ENCODE measurements at regions not wholly inside any gene's neighbourhood (a gene's known extent, or its start where the extent isn't known, plus 50 kb on each side); places are given as distances from the start of the nearest gene placed in this dataset.

DNA sequence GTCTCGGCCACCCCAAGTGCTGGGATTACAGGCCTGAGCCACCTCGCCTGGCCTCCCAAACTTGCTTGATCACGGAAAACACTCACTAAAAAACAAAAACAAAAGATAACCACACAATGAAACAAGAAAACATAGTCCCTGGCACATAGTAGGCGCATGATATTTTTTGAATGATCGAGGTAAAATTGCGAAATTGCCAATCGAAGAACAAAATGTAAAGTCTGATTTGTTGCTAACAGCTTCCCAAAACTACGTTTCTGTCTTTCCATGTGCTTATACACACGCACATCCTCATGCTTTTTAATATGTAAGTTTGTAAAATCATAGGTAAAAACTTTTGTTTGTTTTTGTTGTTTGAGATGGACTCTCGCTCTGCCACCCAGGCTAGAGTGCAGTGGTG, 168.5 kb upstream of the SALL4 start:
- no peak for TF ChIP-seq TAF1 (IDR thresholded peaks at IDR 0.05; ENCODE audit: low read depth)
- no peak for TF ChIP-seq EGR1 (IDR thresholded peaks at IDR 0.05)
- TF ChIP-seq, protein P1, sequence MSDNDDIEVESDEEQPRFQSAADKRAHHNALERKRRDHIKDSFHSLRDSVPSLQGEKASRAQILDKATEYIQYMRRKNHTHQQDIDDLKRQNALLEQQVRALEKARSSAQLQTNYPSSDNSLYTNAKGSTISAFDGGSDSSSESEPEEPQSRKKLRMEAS (IDR thresholded peaks at IDR 0.05) = no peak
- no peak for TF ChIP-seq TCF12 (IDR thresholded peaks at IDR 0.05; ENCODE audit: low read depth)
- TF ChIP-seq FOXM1 (IDR thresholded peaks at IDR 0.05; ENCODE audit: borderline replicate concordance, low read depth) = no peak
- no peak for TF ChIP-seq YY1 (IDR thresholded peaks at IDR 0.05; ENCODE audit: low read depth)
- TF ChIP-seq, protein P2, sequence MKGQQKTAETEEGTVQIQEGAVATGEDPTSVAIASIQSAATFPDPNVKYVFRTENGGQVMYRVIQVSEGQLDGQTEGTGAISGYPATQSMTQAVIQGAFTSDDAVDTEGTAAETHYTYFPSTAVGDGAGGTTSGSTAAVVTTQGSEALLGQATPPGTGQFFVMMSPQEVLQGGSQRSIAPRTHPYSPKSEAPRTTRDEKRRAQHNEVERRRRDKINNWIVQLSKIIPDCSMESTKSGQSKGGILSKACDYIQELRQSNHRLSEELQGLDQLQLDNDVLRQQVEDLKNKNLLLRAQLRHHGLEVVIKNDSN (IDR thresholded peaks at IDR 0.05) = no peak
- TF ChIP-seq RAD21 (IDR thresholded peaks at IDR 0.05; ENCODE audit: low read depth) = no peak
- TF ChIP-seq EP300 (IDR thresholded peaks at IDR 0.05; ENCODE audit: borderline replicate concordance) = no peak
- no peak for TF ChIP-seq TEAD4 (IDR thresholded peaks at IDR 0.05)
- no peak for TF ChIP-seq ZBTB7A (IDR thresholded peaks at IDR 0.05; ENCODE audit: low read depth)
- TF ChIP-seq, protein P3, sequence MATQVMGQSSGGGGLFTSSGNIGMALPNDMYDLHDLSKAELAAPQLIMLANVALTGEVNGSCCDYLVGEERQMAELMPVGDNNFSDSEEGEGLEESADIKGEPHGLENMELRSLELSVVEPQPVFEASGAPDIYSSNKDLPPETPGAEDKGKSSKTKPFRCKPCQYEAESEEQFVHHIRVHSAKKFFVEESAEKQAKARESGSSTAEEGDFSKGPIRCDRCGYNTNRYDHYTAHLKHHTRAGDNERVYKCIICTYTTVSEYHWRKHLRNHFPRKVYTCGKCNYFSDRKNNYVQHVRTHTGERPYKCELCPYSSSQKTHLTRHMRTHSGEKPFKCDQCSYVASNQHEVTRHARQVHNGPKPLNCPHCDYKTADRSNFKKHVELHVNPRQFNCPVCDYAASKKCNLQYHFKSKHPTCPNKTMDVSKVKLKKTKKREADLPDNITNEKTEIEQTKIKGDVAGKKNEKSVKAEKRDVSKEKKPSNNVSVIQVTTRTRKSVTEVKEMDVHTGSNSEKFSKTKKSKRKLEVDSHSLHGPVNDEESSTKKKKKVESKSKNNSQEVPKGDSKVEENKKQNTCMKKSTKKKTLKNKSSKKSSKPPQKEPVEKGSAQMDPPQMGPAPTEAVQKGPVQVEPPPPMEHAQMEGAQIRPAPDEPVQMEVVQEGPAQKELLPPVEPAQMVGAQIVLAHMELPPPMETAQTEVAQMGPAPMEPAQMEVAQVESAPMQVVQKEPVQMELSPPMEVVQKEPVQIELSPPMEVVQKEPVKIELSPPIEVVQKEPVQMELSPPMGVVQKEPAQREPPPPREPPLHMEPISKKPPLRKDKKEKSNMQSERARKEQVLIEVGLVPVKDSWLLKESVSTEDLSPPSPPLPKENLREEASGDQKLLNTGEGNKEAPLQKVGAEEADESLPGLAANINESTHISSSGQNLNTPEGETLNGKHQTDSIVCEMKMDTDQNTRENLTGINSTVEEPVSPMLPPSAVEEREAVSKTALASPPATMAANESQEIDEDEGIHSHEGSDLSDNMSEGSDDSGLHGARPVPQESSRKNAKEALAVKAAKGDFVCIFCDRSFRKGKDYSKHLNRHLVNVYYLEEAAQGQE (IDR thresholded peaks at IDR 0.05; ENCODE audit: low read depth) = no peak
- no peak for TF ChIP-seq CREB1 (IDR thresholded peaks at IDR 0.05; ENCODE audit: low read depth)
- TF ChIP-seq NFIC (IDR thresholded peaks at IDR 0.05) = no peak
- TF ChIP-seq CEBPB (IDR thresholded peaks at IDR 0.05) = no peak

DNA sequence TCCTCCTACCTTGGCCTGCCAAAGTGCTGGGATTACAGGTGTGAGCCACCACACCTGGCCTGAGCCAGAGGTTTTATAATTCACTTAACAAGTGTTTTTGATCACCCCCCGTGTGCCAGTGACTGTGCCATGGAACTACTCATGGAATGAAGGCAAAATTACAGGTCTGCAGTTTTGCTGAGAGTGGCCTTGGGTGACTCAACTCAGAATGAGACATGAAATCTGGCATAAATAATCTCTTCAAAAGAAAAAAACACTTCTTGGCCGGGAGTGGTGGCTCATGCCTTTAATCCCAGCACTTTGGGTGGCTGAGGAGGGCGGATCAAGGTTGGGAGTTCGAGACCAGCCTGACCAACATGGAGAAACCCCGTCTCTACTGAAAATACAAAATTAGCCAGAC, 166.9 kb upstream of the SALL4 start:
- TF ChIP-seq FOXM1 (IDR thresholded peaks at IDR 0.05; ENCODE audit: borderline replicate concordance, low read depth) = no peak
- no peak for TF ChIP-seq YY1 (IDR thresholded peaks at IDR 0.05; ENCODE audit: low read depth)
- no peak for TF ChIP-seq TCF12 (IDR thresholded peaks at IDR 0.05; ENCODE audit: low read depth)
- TF ChIP-seq, protein P1 (IDR thresholded peaks at IDR 0.05) = no peak
- TF ChIP-seq ZBTB7A (IDR thresholded peaks at IDR 0.05; ENCODE audit: low read depth) = no peak
- no peak for TF ChIP-seq EP300 (IDR thresholded peaks at IDR 0.05; ENCODE audit: borderline replicate concordance)
- TF ChIP-seq TEAD4 (IDR thresholded peaks at IDR 0.05) = no peak
- TF ChIP-seq, protein P2 (IDR thresholded peaks at IDR 0.05) = no peak
- TF ChIP-seq RAD21 (IDR thresholded peaks at IDR 0.05; ENCODE audit: low read depth) = no peak
- no peak for TF ChIP-seq EGR1 (IDR thresholded peaks at IDR 0.05)
- no peak for TF ChIP-seq NFIC (IDR thresholded peaks at IDR 0.05)
- TF ChIP-seq CREB1 (IDR thresholded peaks at IDR 0.05; ENCODE audit: low read depth) = no peak
- TF ChIP-seq, protein P3 (IDR thresholded peaks at IDR 0.05; ENCODE audit: low read depth) = no peak
- no peak for TF ChIP-seq CEBPB (IDR thresholded peaks at IDR 0.05)
- no peak for TF ChIP-seq TAF1 (IDR thresholded peaks at IDR 0.05; ENCODE audit: low read depth)

DNA sequence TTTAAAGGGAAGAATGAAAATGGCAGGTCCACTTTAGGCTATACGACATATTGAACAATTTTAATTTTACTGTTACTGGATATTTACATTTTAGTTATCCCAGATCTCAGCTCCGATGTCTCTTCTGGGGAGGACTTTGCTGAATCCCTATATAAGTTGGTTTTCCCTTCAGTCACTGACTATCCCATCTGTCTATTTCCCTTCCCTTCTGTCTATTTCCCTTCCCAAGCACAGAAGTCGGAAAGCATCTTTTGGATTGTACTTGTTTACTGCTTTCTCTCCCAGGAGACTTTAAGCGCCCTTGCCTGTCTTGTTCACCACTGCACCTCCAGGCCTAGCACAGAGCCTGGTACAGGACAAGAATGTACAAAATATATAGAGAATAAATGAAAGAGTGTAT, 165.8 kb upstream of the SALL4 start:
- TF ChIP-seq FOXM1 (IDR thresholded peaks at IDR 0.05; ENCODE audit: borderline replicate concordance, low read depth) (no peak), EP300 (IDR thresholded peaks at IDR 0.05; ENCODE audit: borderline replicate concordance) (no peak), ZBTB7A (IDR thresholded peaks at IDR 0.05; ENCODE audit: low read depth) (no peak), NFIC (IDR thresholded peaks at IDR 0.05) (no peak), TCF12 (IDR thresholded peaks at IDR 0.05; ENCODE audit: low read depth) (no peak), YY1 (IDR thresholded peaks at IDR 0.05; ENCODE audit: low read depth) (no peak), TEAD4 (IDR thresholded peaks at IDR 0.05) (no peak), RAD21 (IDR thresholded peaks at IDR 0.05; ENCODE audit: low read depth) (no peak), EGR1 (IDR thresholded peaks at IDR 0.05) (no peak), CEBPB (IDR thresholded peaks at IDR 0.05) (no peak), TAF1 (IDR thresholded peaks at IDR 0.05; ENCODE audit: low read depth) (no peak), CREB1 (IDR thresholded peaks at IDR 0.05; ENCODE audit: low read depth) (no peak)
- TF ChIP-seq, protein P3 (IDR thresholded peaks at IDR 0.05; ENCODE audit: low read depth) = no peak
- TF ChIP-seq, protein P1 (IDR thresholded peaks at IDR 0.05) = no peak
- TF ChIP-seq, protein P2 (IDR thresholded peaks at IDR 0.05) = no peak

Measured in Ishikawa (cell line).